HEK293 (cell line): ENCODE measurements at regions not wholly inside any gene's neighbourhood (a gene's known extent, or its start where the extent isn't known, plus 50 kb on each side); places are given as distances from the start of the nearest gene placed in this dataset.

Source experiments
- REST ChIP-seq: fragments of 450-650 bp; formaldehyde crosslinking; IDR thresholded peaks from 2 replicates; pipeline ENCODE4 v1.5.1; 2016; ENCODE audit warnings: missing biosample characterization, missing genetic modification characterization
- ZBTB20 ChIP-seq: fragments of 450-650 bp; formaldehyde crosslinking; IDR thresholded peaks from 2 replicates; pipeline ENCODE4 v1.5.1; 2016; ENCODE audit warnings: missing biosample characterization, missing genetic modification characterization

GRCh38 chr1:193326296-193326695, 139.9 kb upstream of the B3GALT2 start:
- TF ChIP-seq REST (tag by site-specific recombination) (no peak), ZBTB20 (tag by site-specific recombination) (no peak)
